GM12878 (cell line): ENCODE measurements at regions not wholly inside any gene's neighbourhood (a gene's known extent, or its start where the extent isn't known, plus 50 kb on each side); places are given as distances from the start of the nearest gene placed in this dataset.

Experiments used
- ATAC-seq: fragments of 200-7000 bp; cut with Tn5 transposase; 3 replicates; pipeline ENCODE4 v1.9.1; 2020; ENCODE audit warnings: mild to moderate bottlenecking, moderate library complexity
- BruUV-seq: library from RNA; stranded (reverse); fragments of 400-500 nt; replicated peaks from 2 replicates; lab custom pipeline; 2021; lab: Mats Ljungman, UMichigan
- CTCF ChIA-PET: fragments of 300-600 bp; sonication (Branson Sonifier 250); formaldehyde crosslinking; extraction: SDS; loops from one replicate; lab custom pipeline; 2021; ENCODE audit warnings: inconsistent platforms; lab: Yijun Ruan, JAX
- POLR2A ChIA-PET: fragments of 350-600 bp; formaldehyde crosslinking; extraction: SDS; loops from one replicate; lab custom pipeline; 2021; ENCODE audit warnings: inconsistent platforms; lab: Charles Lee
- RAD21 ChIA-PET: fragments of 300-600 bp; sonication (Branson Sonifier 250); formaldehyde crosslinking; loops from one replicate; lab custom pipeline; 2023; ENCODE audit warnings: antibody characterized with exemption; ENCODE audit not compliant: unreplicated experiment; lab: Charles Lee
- SMC1A ChIA-PET: fragments of 300-600 bp; sonication (Branson Sonifier 250); formaldehyde crosslinking; loops from one replicate; lab custom pipeline; 2023; ENCODE audit not compliant: unreplicated experiment, uncharacterized antibody; lab: Charles Lee
- DNase-seq: peaks from one replicate; pipeline ENCODE4 v3.0.0-alpha.2; 2011; ENCODE audit warnings: low read depth, low spot score
- FAIRE-seq: peaks from 3 replicates; lab custom pipeline; 2011; peaks lifted over from hg19 to GRCh38; lab: Jason Lieb, UNC
- H2AFZ ChIP-seq: 2 replicates; pipeline ENCODE4 v1.6.0; 2011; ENCODE audit warnings: low read depth, low read length, control low read depth; ENCODE audit not compliant: control insufficient read depth
- H3K27ac ChIP-seq: 2 replicates; pipeline ENCODE4 v1.5.1; 2011; ENCODE audit warnings: control low read depth; ENCODE audit not compliant: control insufficient read depth, insufficient read depth
- H3K27me3 ChIP-seq, 2 experiments: replicated peaks in 1 of 2; 2 replicates each; pipeline versions ENCODE4 v1.6.0 to v1.6.1; 2011; ENCODE audit warnings: low read length in 1 of 2; ENCODE audit not compliant: control insufficient read depth in 2 of 2, insufficient read depth in 2 of 2
- H3K36me3 ChIP-seq, 2 experiments: 2 replicates each; pipeline ENCODE4 v1.5.1; 2011; ENCODE audit warnings: low read length in 1 of 2; ENCODE audit not compliant: control insufficient read depth in 2 of 2, insufficient read depth in 2 of 2
- H3K4me1 ChIP-seq: 2 replicates; pipeline ENCODE4 v1.6.1; 2011; ENCODE audit warnings: mild to moderate bottlenecking, low read length, moderate library complexity, mixed read lengths; ENCODE audit not compliant: control insufficient read depth, insufficient read depth
- H3K4me2 ChIP-seq: 2 replicates; pipeline ENCODE4 v1.6.0; 2011; ENCODE audit warnings: control low read depth; ENCODE audit not compliant: control insufficient read depth, insufficient read depth
- H3K4me3 ChIP-seq: fragments of 200-600 bp; sonication (generic); 2 replicates; pipeline ENCODE4 v1.5.1; 2016
- H3K79me2 ChIP-seq: 2 replicates; pipeline ENCODE4 v1.6.0; 2011; ENCODE audit warnings: low read length; ENCODE audit not compliant: control insufficient read depth, insufficient read depth
- H3K9ac ChIP-seq: 2 replicates; pipeline ENCODE4 v1.8.0; 2011; ENCODE audit warnings: low read length, control low read depth, mixed read lengths; ENCODE audit not compliant: control insufficient read depth, insufficient read depth
- H3K9me3 ChIP-seq: replicated peaks from 3 replicates; pipeline ENCODE4 v1.5.1; 2011; ENCODE audit warnings: mild to moderate bottlenecking, low read length; ENCODE audit not compliant: control insufficient read depth, insufficient read depth
- H4K20me1 ChIP-seq: 2 replicates; pipeline ENCODE4 v1.6.0; 2011; ENCODE audit not compliant: control insufficient read depth, insufficient read depth
- CEBPB ChIP-seq, 2 experiments: fragments of 150-350 bp in 1 of 2; IDR thresholded peaks; 2 replicates each; pipeline ENCODE4 v1.6.1; 2012 to 2014; ENCODE audit warnings: low read depth in 2 of 2, low read length in 2 of 2, borderline replicate concordance in 1 of 2, inconsistent platforms in 1 of 2
- MTA2 ChIP-seq: fragments of 450-650 bp; IDR thresholded peaks from 2 replicates; pipeline ENCODE4 v1.6.1; 2016; ENCODE audit warnings: low read depth, mild to moderate bottlenecking, moderate library complexity
- PAX8 ChIP-seq: fragments of 450-650 bp; IDR thresholded peaks from 2 replicates; pipeline ENCODE4 v1.6.1; 2017; ENCODE audit warnings: mild to moderate bottlenecking, moderate library complexity
- PML ChIP-seq: IDR thresholded peaks from 2 replicates; pipeline ENCODE4 v1.6.1; 2012; ENCODE audit warnings: low read length, inconsistent platforms
- POU2F2 ChIP-seq: IDR thresholded peaks from 3 replicates; pipeline ENCODE4 v1.6.1; 2011; ENCODE audit warnings: low read depth, mild to moderate bottlenecking, low read length, borderline replicate concordance
- RFX5 ChIP-seq: IDR thresholded peaks from 2 replicates; pipeline ENCODE4 v1.6.1; 2011; ENCODE audit warnings: low read depth, low read length, improper control_type of control experiment
- SMAD5 ChIP-seq: IDR thresholded peaks from 2 replicates; pipeline ENCODE4 v1.6.1; 2016; ENCODE audit warnings: antibody characterized with exemption, low read depth
- SUPT20H ChIP-seq: IDR thresholded peaks from 2 replicates; pipeline ENCODE4 v1.6.1; 2011; ENCODE audit warnings: low read depth, mild to moderate bottlenecking, low read length, moderate library complexity, borderline replicate concordance; ENCODE audit not compliant: control insufficient read depth
- YY1 ChIP-seq: IDR thresholded peaks from 2 replicates; pipeline ENCODE4 v1.6.1; 2011; ENCODE audit warnings: low read depth, mild to moderate bottlenecking, low read length
- ZNF217 ChIP-seq: fragments of 450-650 bp; IDR thresholded peaks from 2 replicates; pipeline ENCODE4 v1.6.1; 2017; ENCODE audit warnings: antibody characterized with exemption, mild to moderate bottlenecking
- ZNF274 ChIP-seq: IDR thresholded peaks from one replicate; pipeline ENCODE4 v1.8.0; 2011; ENCODE audit not compliant: insufficient read length, insufficient read depth
- WGBS: methylation state at CpG from one replicate; pipeline ENCODE4 v1.1.6; 2016; ENCODE audit warnings: low lambda C conversion rate; ENCODE audit not compliant: insufficient replicate concordance, insufficient coverage; ENCODE audit errors: missing lambda C conversion rate; 5-methylcytosine and 5-hydroxymethylcytosine counted together
- in situ Hi-C: fragments of 300-500 bp; cut with MboI; formaldehyde crosslinking; loops from 9 replicates; pipeline ENCODE4 v1.14.3; 2018; ENCODE audit warnings: mixed read lengths
- intact Hi-C: fragments of 100-400 bp; cut with micrococcal nuclease; formaldehyde crosslinking; loops from one replicate; pipeline ENCODE4 v1.14.2; 2022; ENCODE audit not compliant: unreplicated experiment
- TF ChIP-seq, protein P1 (sequence below): fragments of 450-650 bp; formaldehyde crosslinking; IDR thresholded peaks from 2 replicates; pipeline ENCODE4 v1.5.0; 2022; ENCODE audit warnings: mild to moderate bottlenecking, missing genetic modification characterization
- TF ChIP-seq, protein P2 (sequence below): IDR thresholded peaks from 2 replicates; pipeline ENCODE4 v1.6.1; 2012; ENCODE audit warnings: low read depth, low read length, improper control_type of control experiment
- TF ChIP-seq, protein P3 (sequence below): fragments of 150-350 bp; IDR thresholded peaks from 2 replicates; pipeline ENCODE4 v1.6.1; 2014; ENCODE audit warnings: mild to moderate bottlenecking, low read depth, low read length

DNA sequence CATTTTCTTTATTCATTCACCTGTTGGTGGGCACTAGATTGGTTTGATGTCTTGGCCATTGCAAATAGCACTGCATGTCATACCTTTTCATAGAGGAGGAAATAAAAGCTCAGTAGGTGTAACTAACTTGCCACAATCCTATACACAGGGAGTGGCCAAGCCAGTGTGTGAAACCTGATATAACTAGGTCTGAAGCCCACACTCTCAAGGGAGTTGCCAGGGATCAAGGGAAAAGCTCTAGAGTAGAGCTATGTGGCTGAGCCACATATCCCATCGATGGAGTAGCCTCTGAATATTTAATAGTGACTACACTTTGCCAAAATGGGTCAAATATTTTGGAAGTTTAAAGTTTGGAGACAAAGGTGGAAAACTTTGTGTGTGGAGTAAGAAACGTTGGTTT is 66.1 kb upstream of the TSHZ3 start:
- ChIA-PET RAD21 (no interaction called here), POLR2A (no interaction called here), CTCF (no interaction called here), SMC1A (no interaction called here)
- no peak overlapping the region for H3K4me2 ChIP-seq
- in situ Hi-C loops (no loop called here), intact Hi-C loops (no loop called here)
- no peak overlapping the region for H2AFZ ChIP-seq
- WGBS: 0% methylated on average over 2 of the region's 2 CpGs
- H3K4me1 ChIP-seq: no peaks in the 10 kb centered on the region
- no peak overlapping the region for H3K27ac ChIP-seq
- no peaks in the 10 kb centered on the region for H3K79me2 ChIP-seq
- H3K9me3 ChIP-seq: no peaks in the 10 kb centered on the region
- no peaks in the 10 kb centered on the region for H4K20me1 ChIP-seq
- no peak for FAIRE-seq
- DNase-seq: no peak
- no peak for ATAC-seq
- TF ChIP-seq RFX5 (no peak), YY1 (no peak), ZNF274 (no peak), SMAD5 (no peak)
- TF ChIP-seq, protein P1, sequence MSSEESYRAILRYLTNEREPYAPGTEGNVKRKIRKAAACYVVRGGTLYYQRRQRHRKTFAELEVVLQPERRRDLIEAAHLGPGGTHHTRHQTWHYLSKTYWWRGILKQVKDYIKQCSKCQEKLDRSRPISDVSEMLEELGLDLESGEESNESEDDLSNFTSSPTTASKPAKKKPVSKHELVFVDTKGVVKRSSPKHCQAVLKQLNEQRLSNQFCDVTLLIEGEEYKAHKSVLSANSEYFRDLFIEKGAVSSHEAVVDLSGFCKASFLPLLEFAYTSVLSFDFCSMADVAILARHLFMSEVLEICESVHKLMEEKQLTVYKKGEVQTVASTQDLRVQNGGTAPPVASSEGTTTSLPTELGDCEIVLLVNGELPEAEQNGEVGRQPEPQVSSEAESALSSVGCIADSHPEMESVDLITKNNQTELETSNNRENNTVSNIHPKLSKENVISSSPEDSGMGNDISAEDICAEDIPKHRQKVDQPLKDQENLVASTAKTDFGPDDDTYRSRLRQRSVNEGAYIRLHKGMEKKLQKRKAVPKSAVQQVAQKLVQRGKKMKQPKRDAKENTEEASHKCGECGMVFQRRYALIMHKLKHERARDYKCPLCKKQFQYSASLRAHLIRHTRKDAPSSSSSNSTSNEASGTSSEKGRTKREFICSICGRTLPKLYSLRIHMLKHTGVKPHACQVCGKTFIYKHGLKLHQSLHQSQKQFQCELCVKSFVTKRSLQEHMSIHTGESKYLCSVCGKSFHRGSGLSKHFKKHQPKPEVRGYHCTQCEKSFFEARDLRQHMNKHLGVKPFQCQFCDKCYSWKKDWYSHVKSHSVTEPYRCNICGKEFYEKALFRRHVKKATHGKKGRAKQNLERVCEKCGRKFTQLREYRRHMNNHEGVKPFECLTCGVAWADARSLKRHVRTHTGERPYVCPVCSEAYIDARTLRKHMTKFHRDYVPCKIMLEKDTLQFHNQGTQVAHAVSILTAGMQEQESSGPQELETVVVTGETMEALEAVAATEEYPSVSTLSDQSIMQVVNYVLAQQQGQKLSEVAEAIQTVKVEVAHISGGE (CRISPR knock-in tag): no peak
- no peaks in the 10 kb centered on the region for H3K27me3 ChIP-seq
- BruUV-seq: no TSS peak
- no peak overlapping the region for H3K4me3 ChIP-seq
- no peaks in the 10 kb centered on the region for H3K36me3 ChIP-seq
- H3K9ac ChIP-seq: no peak overlapping the region

DNA sequence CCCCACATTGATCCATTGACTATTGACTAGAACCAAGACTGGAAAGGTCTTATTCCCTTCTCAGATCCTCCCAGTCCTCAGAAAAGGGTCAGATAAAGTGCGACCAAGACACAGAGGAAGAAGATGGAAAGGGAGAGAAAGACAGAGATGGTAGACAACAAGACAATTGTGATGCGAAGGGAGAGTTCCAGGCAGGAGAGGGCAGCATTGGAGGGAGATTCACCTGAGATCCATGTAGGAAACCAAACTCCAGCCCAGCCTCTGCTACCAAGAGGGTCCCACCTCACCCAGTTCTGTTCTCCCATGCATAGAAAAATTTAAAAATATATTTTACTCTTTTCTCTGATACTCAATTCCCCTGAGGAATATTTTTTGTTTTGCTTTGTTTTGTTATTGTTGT is 67.3 kb upstream of the TSHZ3 start:
- ChIA-PET RAD21 (no interaction called here), POLR2A (no interaction called here), CTCF (no interaction called here), SMC1A (no interaction called here)
- H3K36me3 ChIP-seq: no peaks in the 10 kb centered on the region
- H3K4me2 ChIP-seq: no peak overlapping the region
- H3K27ac ChIP-seq: no peak overlapping the region
- intact Hi-C loops (no loop called here), in situ Hi-C loops (no loop called here)
- no peaks in the 10 kb centered on the region for H3K4me1 ChIP-seq
- no peak overlapping the region for H3K9ac ChIP-seq
- ATAC-seq: no peak
- FAIRE-seq: no peak
- H3K9me3 ChIP-seq: no peaks in the 10 kb centered on the region
- no peak for DNase-seq
- WGBS: 13% methylated on average over 2 of the region's 2 CpGs
- no peaks in the 10 kb centered on the region for H3K79me2 ChIP-seq
- no TSS peak for BruUV-seq
- no peak overlapping the region for H2AFZ ChIP-seq
- H3K27me3 ChIP-seq: no peaks in the 10 kb centered on the region
- H4K20me1 ChIP-seq: no peaks in the 10 kb centered on the region
- H3K4me3 ChIP-seq: no peak overlapping the region
- TF ChIP-seq MTA2 (no peak), POU2F2 (no peak), ZNF217 (no peak), RFX5 (no peak), PML (no peak), ZNF274 (no peak), PAX8 (no peak), CEBPB (IDR thresholded peaks at IDR 0.05; ENCODE audit: borderline replicate concordance in 1 of 2, low read depth in 2 of 2, low read length in 2 of 2) (no peak), SUPT20H (no peak)
- TF ChIP-seq, protein P2, sequence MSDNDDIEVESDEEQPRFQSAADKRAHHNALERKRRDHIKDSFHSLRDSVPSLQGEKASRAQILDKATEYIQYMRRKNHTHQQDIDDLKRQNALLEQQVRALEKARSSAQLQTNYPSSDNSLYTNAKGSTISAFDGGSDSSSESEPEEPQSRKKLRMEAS: no peak
- TF ChIP-seq, protein P3, sequence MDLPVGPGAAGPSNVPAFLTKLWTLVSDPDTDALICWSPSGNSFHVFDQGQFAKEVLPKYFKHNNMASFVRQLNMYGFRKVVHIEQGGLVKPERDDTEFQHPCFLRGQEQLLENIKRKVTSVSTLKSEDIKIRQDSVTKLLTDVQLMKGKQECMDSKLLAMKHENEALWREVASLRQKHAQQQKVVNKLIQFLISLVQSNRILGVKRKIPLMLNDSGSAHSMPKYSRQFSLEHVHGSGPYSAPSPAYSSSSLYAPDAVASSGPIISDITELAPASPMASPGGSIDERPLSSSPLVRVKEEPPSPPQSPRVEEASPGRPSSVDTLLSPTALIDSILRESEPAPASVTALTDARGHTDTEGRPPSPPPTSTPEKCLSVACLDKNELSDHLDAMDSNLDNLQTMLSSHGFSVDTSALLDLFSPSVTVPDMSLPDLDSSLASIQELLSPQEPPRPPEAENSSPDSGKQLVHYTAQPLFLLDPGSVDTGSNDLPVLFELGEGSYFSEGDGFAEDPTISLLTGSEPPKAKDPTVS: no peak
